HEK293T (cell line): ENCODE measurements at regions not wholly inside any gene's neighbourhood (a gene's known extent, or its start where the extent isn't known, plus 50 kb on each side); places are given as distances from the start of the nearest gene placed in this dataset.
A peak's percentile ranks its signal among the peaks of the same experiment; 100 is the strongest.

Experiments
- CTCF ChIA-PET: fragments of 350-600 bp; formaldehyde crosslinking; extraction: SDS; loops from one replicate; lab custom pipeline; 2021; ENCODE audit warnings: antibody characterized with exemption, inconsistent platforms; lab: Yijun Ruan, JAX
- POLR2A ChIA-PET: fragments of 350-600 bp; formaldehyde crosslinking; extraction: SDS; loops from one replicate; lab custom pipeline; 2020; ENCODE audit warnings: antibody characterized with exemption, inconsistent platforms; lab: Yijun Ruan, JAX
- DNase-seq: peaks from one replicate; pipeline ENCODE4 v3.0.0; 2012; ENCODE audit warnings: mixed read lengths; ENCODE audit errors: extremely low spot score
- ARNT ChIP-seq: fragments of 450-650 bp; IDR thresholded peaks from 2 replicates; pipeline ENCODE4 v1.6.1; 2017; ENCODE audit warnings: mild to moderate bottlenecking
- BHLHE40 ChIP-seq: fragments of 450-650 bp; IDR thresholded peaks from 2 replicates; pipeline ENCODE4 v1.6.1; 2016; ENCODE audit warnings: mild to moderate bottlenecking, moderate library complexity, borderline replicate concordance
- CTBP1 ChIP-seq: fragments of 450-650 bp; IDR thresholded peaks from 2 replicates; pipeline ENCODE4 v1.6.1; 2016; ENCODE audit warnings: borderline replicate concordance
- ELF4 ChIP-seq: fragments of 450-650 bp; IDR thresholded peaks from 2 replicates; pipeline ENCODE4 v1.6.1; 2017; ENCODE audit warnings: antibody characterized with exemption
- FOXA1 ChIP-seq: fragments of 450-650 bp; IDR thresholded peaks from 2 replicates; pipeline ENCODE4 v1.6.1; 2016; ENCODE audit warnings: mild to moderate bottlenecking
- FOXK2 ChIP-seq: fragments of 450-650 bp; IDR thresholded peaks from 2 replicates; pipeline ENCODE4 v1.6.1; 2016; ENCODE audit warnings: mild to moderate bottlenecking
- FOXM1 ChIP-seq: fragments of 450-650 bp; IDR thresholded peaks from 2 replicates; pipeline ENCODE4 v1.6.1; 2017; ENCODE audit warnings: mild to moderate bottlenecking, borderline replicate concordance
- HDGF ChIP-seq: fragments of 450-650 bp; IDR thresholded peaks from 2 replicates; pipeline ENCODE4 v1.6.1; 2017; ENCODE audit warnings: antibody characterized with exemption, borderline replicate concordance
- L3MBTL2 ChIP-seq: fragments of 450-650 bp; conservative IDR thresholded peaks from 2 replicates; pipeline ENCODE4 v1.6.1; 2016; ENCODE audit warnings: mild to moderate bottlenecking
- LEF1 ChIP-seq: fragments of 450-650 bp; IDR thresholded peaks from 2 replicates; pipeline ENCODE4 v1.6.1; 2017; ENCODE audit warnings: mild to moderate bottlenecking, borderline replicate concordance
- NFRKB ChIP-seq: fragments of 450-650 bp; IDR thresholded peaks from 2 replicates; pipeline ENCODE4 v1.6.1; 2016; ENCODE audit warnings: mild to moderate bottlenecking, moderate library complexity
- SP1 ChIP-seq: fragments of 450-650 bp; IDR thresholded peaks from 2 replicates; pipeline ENCODE4 v1.6.1; 2017
- SUZ12 ChIP-seq: fragments of 450-650 bp; IDR thresholded peaks from 2 replicates; pipeline ENCODE4 v1.6.1; 2016; ENCODE audit warnings: mild to moderate bottlenecking
- TARDBP ChIP-seq: fragments of 450-650 bp; IDR thresholded peaks from 2 replicates; pipeline ENCODE4 v1.6.1; 2016
- ZNF384 ChIP-seq: fragments of 450-650 bp; IDR thresholded peaks from 2 replicates; pipeline ENCODE4 v1.6.1; 2016
- TF ChIP-seq, protein P1 (sequence below): fragments of 450-650 bp; IDR thresholded peaks from 2 replicates; pipeline ENCODE4 v1.6.1; 2016

DNA sequence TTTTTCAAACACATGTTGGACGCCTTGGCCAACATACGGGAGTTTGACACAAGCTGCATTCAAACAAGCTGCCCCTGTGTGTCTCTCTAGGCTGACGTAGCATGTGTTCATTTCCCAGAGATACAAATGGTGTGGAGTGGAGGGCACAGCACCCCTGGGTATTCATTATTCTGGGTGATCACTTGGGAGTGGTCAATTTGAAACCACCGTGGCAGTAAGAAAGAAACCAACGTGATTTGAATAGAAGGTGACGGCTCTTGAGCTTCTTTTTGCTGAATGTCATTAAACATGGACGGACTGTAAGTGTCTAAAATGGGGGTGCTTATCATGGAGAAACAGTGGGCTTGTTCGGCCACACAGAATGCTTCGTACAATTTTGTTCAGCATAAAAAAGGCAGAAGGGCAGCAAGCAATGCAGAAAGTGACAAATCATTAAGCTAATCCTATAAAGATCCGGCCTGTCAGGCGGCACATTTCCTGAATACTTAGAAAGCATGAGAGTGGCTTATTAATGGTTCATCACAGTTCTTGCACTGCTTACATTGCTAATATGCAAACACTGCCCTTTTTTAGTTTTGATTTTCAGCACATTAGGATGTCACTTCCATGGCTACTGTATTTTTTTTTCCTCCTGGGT lies 1261.9 kb upstream of the CITED2 start:
- DNase-seq, result no peak
- TF ChIP-seq, protein P1, sequence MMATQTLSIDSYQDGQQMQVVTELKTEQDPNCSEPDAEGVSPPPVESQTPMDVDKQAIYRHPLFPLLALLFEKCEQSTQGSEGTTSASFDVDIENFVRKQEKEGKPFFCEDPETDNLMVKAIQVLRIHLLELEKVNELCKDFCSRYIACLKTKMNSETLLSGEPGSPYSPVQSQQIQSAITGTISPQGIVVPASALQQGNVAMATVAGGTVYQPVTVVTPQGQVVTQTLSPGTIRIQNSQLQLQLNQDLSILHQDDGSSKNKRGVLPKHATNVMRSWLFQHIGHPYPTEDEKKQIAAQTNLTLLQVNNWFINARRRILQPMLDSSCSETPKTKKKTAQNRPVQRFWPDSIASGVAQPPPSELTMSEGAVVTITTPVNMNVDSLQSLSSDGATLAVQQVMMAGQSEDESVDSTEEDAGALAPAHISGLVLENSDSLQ, result 0 out of 2 replicates have a peak, but pooled peaks have one; percentile 10
- TF ChIP-seq FOXM1 (no peak), SUZ12 (no peak), HDGF (no peak)
- CTCF ChIA-PET, result no interaction called here
- POLR2A ChIA-PET, result no interaction called here

DNA sequence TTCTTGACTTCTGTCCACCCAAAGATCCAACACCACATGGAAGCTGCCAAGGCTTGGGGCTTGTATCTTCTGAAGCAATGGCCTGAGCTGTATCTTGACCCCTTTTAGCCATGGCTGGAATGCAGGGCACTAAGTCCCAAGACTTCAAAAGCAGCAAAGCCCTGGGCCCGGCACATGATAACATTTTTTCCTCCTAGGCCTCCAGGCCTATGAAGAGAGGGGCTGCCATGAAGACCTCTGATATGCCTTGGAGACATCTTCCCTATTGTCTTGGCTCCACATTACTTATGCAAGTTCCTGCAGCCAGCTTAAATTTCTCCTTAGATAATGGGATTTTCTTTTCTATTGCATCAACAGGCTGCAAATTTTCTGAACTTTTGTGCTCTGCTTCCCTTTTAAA lies 1252.6 kb upstream of the CITED2 start:
- no peak for TF ChIP-seq TARDBP
- TF ChIP-seq SP1, result no peak
- TF ChIP-seq ZNF384, result no peak
- TF ChIP-seq FOXM1, result no peak
- no peak for TF ChIP-seq L3MBTL2
- TF ChIP-seq ARNT, result no peak
- no peak for DNase-seq
- CTCF ChIA-PET, result no interaction called here
- POLR2A ChIA-PET, result no interaction called here

DNA sequence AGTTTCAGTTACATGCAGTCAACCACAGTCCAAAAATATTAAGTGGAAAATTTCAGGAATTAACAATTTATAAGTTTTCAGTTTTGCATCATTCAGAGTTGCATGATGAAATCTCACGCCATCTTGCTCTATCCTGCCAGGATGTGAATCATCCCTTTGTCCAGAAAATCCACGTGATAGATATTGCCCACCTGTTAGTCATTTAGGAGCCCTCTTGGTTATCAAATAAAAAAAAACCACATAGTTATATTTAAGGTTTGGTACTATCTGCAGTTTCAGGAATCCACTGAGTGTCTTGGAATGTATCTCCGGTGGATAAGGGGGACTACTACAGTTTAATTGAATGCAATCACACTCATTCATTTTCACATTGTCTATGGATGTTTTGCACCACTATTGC lies 1249.0 kb upstream of the CITED2 start:
- POLR2A ChIA-PET, result no interaction called here
- no peak for DNase-seq
- TF ChIP-seq SP1 (no peak), NFRKB (no peak), FOXM1 (no peak), CTBP1 (no peak), L3MBTL2 (no peak), FOXK2 (no peak), HDGF (no peak), ZNF384 (no peak), ELF4 (no peak), BHLHE40 (no peak), SUZ12 (no peak), FOXA1 (no peak), TARDBP (no peak), ARNT (no peak), LEF1 (no peak)
- TF ChIP-seq, protein P1, result no peak
- CTCF ChIA-PET, result no interaction called here

DNA sequence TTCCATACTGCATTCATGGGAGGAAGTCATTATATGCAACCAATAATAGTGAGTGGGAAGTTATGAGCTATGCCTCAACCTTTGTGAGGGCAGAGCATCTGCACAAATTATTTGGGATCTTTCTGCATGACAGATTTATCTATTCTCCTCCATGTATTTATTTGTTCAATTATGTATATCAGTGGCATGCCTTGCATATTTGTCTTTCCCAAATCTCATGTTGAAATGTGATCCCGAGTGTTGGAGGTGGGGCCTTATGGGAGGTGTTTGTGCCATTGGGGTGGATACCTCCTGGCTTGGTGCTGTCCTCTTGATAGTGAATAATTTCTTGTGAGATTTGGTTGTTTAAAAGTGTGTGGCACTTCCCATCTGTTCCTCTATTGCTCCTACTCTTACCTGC lies 1246.0 kb upstream of the CITED2 start:
- DNase-seq, result no peak
- ChIA-PET POLR2A (no interaction called here), CTCF (no interaction called here)
- TF ChIP-seq FOXM1 (no peak), TARDBP (no peak), FOXK2 (no peak), LEF1 (no peak), ARNT (no peak), ELF4 (no peak), SUZ12 (no peak), L3MBTL2 (no peak)

DNA sequence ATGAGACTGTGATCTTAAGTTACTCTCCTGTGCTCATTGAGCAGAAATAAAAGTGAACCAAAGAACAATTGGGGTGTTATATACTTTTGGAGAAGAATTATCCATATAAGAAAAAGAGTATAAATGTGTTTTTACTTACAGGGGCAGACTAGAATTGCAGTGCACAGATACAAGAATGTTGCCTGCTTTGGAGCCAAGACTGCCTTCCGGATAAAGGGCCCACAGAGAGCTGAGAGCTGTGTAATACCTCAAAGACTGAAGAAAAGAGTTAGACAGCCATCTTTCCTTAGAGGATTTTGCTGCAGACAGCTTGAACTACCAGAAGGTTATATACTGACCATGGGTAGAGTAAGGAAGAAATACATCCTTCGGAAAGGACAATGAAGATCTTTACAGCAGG lies 1235.5 kb upstream of the CITED2 start:
- ChIA-PET POLR2A (no interaction called here), CTCF (no interaction called here)
- no peak for TF ChIP-seq CTBP1
- no peak for TF ChIP-seq LEF1
- TF ChIP-seq FOXM1, result no peak
- TF ChIP-seq L3MBTL2, result no peak
- no peak for TF ChIP-seq HDGF
- TF ChIP-seq, protein P1, result no peak
- no peak for TF ChIP-seq NFRKB
- no peak for TF ChIP-seq SP1
- TF ChIP-seq SUZ12, result no peak
- no peak for TF ChIP-seq ZNF384
- no peak for TF ChIP-seq BHLHE40
- TF ChIP-seq FOXA1, result no peak
- no peak for TF ChIP-seq TARDBP
- DNase-seq, result no peak

DNA sequence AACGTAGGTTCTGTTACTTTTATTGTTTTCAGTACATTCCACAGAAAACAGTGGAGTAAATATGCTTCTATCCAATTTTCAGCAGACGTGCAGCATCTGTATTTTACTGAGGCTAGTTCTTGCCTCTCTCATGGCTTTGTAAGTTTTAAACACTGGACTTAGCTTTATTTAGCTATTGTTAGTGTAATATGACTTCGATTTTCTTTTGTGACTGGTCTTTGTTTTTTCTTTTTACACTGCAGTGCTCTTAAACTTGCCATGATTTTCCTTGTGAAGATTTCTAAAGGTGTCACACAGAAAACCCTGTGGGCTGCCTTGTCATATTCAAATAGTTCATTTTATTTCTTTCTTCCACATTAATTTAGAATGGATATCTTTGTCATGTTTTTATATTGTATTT lies 1234.9 kb upstream of the CITED2 start:
- DNase-seq, result no peak
- ChIA-PET CTCF (no interaction called here), POLR2A (no interaction called here)
- TF ChIP-seq ARNT (no peak), SP1 (no peak), SUZ12 (no peak), HDGF (no peak), CTBP1 (no peak), BHLHE40 (no peak), FOXK2 (no peak), L3MBTL2 (no peak), TARDBP (no peak), FOXM1 (no peak), FOXA1 (no peak), NFRKB (no peak), ZNF384 (no peak), LEF1 (no peak)
- TF ChIP-seq, protein P1, result no peak
